TTC549 (cell line): ENCODE measurements at regions not wholly inside any gene's neighbourhood (a gene's known extent, or its start where the extent isn't known, plus 50 kb on each side); places are given as distances from the start of the nearest gene placed in this dataset.

ENCODE experiments used
- FAIRE-seq: peaks from 2 replicates; lab custom pipeline; 2012; peaks lifted over from hg19 to GRCh38; lab: Jason Lieb, UNC

GRCh38 chr12:66964629-66965028, 285.8 kb upstream of the GRIP1 start:
- no peak for FAIRE-seq

GRCh38 chr12:66965621-66966020, 286.7 kb upstream of the GRIP1 start:
- FAIRE-seq: no peak

- FAIRE-seq: no peak
Observed at GRCh38 chr12:66971816-66972215, 292.9 kb upstream of the GRIP1 start.

GRCh38 chr12:66976526-66976925, 292.6 kb upstream of the CAND1 start:
- no peak for FAIRE-seq

GRCh38 chr12:66978802-66979201, 290.4 kb upstream of the CAND1 start:
- FAIRE-seq: no peak

- FAIRE-seq: no peak
Observed at GRCh38 chr12:66979251-66979650, 289.9 kb upstream of the CAND1 start.

- no peak for FAIRE-seq
Observed at GRCh38 chr12:66984077-66984476, 285.1 kb upstream of the CAND1 start.

- no peak for FAIRE-seq
Observed at GRCh38 chr12:66984962-66985361, 284.2 kb upstream of the CAND1 start.

- FAIRE-seq: no peak
Observed at GRCh38 chr12:66999141-66999540, 270.0 kb upstream of the CAND1 start.

GRCh38 chr12:67001251-67001650, 267.9 kb upstream of the CAND1 start:
- no peak for FAIRE-seq

GRCh38 chr12:67002720-67003119, 266.4 kb upstream of the CAND1 start:
- no peak for FAIRE-seq

- no peak for FAIRE-seq
Observed at GRCh38 chr12:67006610-67007009, 262.5 kb upstream of the CAND1 start.

GRCh38 chr12:67014642-67015041, 254.5 kb upstream of the CAND1 start:
- FAIRE-seq: no peak

GRCh38 chr12:67018105-67018504, 251.1 kb upstream of the CAND1 start:
- FAIRE-seq: no peak

- FAIRE-seq: no peak
Observed at GRCh38 chr12:67019070-67019469, 250.1 kb upstream of the CAND1 start.

- FAIRE-seq: peak; percentile 79
Observed at GRCh38 chr12:67025543-67026114, 243.5 kb upstream of the CAND1 start.

GRCh38 chr12:67026487-67027246, 242.5 kb upstream of the CAND1 start:
- no peak for FAIRE-seq

GRCh38 chr12:67028529-67028928, 240.6 kb upstream of the CAND1 start:
- no peak for FAIRE-seq

GRCh38 chr12:67034110-67034879, 234.9 kb upstream of the CAND1 start:
- no peak for FAIRE-seq

GRCh38 chr12:67035121-67035520, 234.0 kb upstream of the CAND1 start:
- FAIRE-seq: no peak

- no peak for FAIRE-seq
Observed at GRCh38 chr12:67038486-67038885, 230.7 kb upstream of the CAND1 start.

- no peak for FAIRE-seq
Observed at GRCh38 chr12:67039995-67040860, 228.9 kb upstream of the CAND1 start.

GRCh38 chr12:67040861-67041137, 228.4 kb upstream of the CAND1 start:
- FAIRE-seq: no peak
